ENCODE measurements at regions not wholly inside any gene's neighbourhood (a gene's known extent, or its start where the extent isn't known, plus 50 kb on each side); places are given as distances from the start of the nearest gene placed in this dataset.

DNA sequence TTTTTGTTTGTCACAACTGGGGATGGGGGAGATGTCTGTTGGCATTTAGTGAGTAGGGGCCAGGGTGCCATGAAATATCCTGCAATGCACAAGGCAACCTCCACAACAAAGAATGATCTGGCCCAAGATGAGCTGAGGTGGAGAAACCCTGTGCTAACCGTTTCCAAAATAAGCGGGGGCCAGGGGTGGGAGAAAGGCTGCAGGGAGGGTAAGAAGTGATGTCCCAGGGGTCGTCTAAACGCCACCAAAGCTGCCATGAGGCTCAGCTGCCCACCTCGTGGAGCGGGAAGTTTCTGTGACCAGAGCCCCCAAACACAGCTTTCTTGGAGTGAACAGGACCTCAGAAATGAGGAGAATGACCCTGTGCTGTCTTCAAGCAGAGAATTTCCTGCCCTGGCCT is 76.5 kb upstream of the CDH5 start:
- ATAC-seq (no peak), DNase-seq (ENCODE audit: low spot score) (peak; percentile 3)

DNA sequence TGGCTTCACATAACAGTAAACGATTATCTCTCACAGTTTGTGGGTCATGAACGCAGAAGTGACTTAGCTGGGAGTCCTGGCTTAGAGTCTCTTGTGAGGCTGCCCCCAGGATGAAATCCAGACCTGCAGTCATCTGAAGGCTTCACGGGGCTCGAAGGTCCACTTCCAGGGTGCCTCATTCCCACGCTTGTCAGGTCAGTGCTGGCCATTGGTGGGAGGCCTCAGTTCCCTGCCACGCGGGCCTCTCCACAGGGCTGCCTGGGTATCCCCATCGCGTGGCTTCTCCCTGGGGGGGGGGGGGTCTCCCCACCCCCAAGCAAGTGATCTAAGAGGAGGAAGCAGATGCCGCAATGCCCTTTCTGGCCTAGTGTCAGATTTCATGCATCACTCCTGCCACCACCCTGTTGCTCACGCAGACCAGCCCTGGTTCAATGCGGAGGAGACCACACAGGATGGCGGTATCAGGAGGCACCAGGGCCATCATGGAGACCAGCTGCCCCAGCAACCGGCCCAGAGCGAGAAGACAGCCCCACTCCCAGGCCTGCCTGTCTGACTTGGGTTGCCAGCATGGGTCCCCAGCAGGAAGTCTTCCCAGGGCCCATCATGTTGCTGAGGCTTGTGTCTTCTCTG is 77.3 kb upstream of the CDH5 start:
- ATAC-seq (no peak), DNase-seq (ENCODE audit: low spot score) (peak; percentile 28)

DNA sequence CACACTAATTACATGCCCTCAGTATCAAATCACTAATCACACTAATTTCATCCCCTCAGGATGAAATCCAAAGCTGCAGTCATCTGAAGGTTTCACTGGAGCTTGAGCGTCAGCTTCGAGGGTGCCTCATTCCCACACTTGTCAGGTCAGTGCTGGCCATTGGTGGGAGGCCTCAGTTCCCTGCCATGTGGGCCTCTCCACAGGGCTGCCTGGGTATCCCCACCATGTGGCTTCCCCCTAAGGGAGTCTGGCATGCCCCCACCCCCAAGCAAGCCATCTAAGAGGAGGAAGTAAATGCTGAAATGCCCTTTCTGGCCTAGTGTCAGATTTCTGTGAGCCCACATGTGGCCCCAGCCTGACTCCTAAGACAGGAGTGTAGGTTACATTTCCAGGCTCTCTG is 78.6 kb upstream of the CDH5 start:
- ATAC-seq, result no peak

DNA sequence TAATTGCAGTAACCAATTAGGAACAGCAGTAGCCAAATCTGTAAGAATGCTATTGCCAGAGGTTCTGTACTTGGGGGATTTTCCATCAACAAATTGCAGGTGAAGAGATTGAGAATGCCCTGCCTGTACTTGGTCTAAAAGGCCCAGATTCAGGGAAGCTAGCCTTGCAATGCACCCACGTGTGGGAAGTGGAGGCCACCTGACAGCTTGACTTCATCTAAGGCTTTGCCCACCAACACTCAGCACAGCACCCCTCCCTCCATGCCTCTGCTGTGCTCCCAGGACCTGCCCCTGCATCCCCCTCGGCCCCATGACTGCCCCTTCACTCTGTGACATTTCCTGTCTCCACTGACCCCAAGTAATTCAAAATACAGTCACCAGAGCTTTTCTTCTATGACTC is 79.1 kb upstream of the CDH5 start:
- ATAC-seq, result no peak
- peak; percentile 8 for DNase-seq (ENCODE audit: low spot score)

More for the DNA sequence above, 78.6 kb upstream of the CDH5 start:
- peak; percentile 30 for DNase-seq (ENCODE audit: low spot score)

DNA sequence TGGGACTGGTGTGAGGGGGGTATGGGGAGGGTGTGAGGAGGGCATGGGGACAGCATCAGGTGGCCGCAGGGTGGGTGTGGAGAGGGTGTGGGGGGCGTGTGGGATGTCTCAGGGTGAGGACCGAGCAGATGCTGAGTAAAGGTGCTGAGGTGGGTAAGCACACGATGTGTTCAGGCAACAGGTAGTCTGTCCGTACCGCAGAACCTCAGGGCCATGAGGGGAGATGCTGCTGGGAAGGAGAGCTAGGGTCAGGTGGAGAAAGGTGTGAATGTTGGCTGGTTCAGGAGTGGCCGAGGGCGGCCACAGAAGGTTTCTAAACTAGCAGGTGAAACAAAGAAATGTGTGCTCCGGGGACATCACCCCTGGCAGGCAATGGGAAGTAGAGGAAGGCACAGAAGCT is 80.0 kb upstream of the CDH5 start:
- peak; percentile 15 for DNase-seq (ENCODE audit: low spot score)
- ATAC-seq, result no peak

DNA sequence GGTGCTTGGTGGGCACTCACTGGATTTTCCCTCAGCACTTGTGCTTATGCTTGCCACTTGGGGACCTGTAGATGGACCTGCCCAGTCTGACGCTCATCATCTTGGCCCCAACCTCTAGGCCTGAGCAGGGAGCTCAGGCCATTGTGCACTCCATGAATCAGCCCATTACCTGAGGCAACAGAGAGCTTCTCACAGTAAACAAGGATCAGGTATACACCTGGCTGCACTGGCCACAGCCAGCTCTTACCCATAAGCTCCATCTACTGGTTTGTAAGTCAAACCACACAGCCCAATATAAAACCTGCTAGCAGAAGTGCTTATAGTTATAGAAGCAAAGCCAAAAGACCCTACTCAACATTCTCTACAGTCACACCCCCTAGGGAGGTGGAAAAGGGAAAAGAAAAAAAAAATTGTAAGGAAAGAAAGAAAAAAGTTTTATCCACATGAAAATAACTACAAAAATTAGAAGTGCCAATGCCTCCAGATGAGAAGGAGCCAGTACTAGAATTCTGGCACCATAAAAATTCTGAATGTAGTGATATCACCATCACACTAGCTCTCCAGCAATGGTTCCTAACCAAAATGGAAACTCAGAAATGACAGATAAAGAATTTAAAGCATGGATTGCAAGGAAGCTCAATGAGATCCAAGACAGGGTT is 87.8 kb upstream of the CDH5 start:
- no peak for DNase-seq (ENCODE audit: low spot score)
- ATAC-seq, result peak; percentile 29

DNA sequence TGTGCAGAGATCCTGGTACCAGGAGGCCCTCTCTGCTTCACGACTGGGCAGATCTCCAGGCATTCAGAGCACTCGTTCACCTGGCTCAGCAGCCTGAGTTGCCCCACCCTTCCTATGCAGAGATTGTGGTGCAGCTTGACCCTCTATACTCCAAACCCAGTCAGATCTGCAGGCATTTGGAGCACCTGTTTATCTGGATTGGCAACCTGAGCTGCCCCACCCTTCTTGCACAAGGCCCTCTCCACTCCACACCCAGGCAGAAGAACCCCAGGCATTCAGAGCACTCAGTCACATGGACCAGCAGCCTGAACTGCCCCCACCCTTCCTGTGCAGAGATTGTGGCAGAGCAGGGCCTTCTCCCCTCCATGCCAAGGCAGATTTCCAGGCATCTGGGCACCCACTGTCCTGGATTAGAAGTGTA is 88.4 kb upstream of the CDH5 start:
- no peak for ATAC-seq
- DNase-seq (ENCODE audit: low spot score), result peak; percentile 38

DNA sequence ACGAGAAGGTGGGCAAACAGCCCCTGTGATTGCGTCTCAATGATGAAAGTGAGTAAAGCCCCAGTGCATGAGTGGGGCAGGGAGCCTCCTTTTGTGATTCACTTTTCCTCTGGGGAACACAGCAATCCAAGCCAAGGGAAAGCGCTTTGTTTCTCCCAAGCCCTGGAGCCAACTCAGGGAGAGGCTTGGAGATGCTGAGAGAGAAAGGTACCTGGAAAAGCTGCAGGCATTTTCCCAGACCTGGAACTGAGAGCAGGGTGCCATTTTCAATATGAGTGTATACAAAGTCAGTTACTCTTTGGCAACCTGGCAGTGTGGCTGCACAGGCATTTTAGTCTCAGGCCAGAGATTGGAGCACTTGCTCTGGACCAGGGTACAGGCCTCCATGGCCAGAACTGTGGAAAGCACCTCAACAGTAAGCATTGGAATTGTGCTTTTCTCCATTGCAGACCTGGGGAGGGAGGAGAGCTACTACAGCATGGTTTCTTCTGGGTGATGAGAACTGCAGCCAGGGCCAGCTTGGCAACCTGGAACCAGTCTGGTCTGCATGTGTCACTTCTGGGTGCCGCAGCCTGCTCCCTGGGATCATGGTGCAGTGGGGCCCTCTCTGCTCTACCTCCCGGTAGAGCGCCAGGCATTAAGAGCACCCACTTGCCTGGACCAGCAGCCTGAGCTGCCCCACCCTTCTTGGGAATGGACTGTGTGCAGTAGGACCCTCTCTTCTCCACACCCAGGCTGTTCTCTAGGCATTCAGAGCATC is 89.0 kb upstream of the CDH5 start:
- DNase-seq (ENCODE audit: low spot score), result peak; percentile 37
- no peak for ATAC-seq

DNA sequence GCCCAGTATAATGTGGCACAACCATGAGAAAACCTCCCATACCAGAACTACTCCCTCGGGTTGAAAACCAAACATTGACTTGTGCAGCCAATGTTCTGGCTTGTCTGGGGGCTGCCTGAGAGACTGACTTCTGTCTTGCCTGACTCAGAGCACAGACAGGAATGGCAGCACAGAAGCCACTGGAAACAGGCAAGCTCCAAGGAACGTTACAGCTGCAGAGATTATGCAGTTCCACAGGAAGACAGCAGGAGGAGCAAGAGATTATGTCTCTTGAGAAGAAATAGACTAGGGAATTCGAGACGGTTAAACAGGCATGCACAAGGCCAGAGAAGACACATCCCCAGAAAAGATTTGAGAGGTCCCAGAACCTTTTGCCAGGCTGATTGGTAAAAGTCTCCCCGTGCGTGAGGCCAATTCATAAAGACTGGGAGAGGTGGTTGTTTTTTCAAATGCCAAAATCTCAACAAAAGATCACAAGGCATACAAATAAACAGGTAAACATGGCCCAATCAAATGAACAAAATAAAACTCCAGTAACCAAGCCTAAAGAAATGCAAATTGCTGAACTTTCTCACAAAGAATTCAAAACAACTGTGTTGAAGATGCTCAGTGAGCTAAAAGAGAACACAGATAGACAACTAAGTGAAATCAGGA is 90.6 kb upstream of the CDH5 start:
- ATAC-seq, result peak; percentile 90

DNA sequence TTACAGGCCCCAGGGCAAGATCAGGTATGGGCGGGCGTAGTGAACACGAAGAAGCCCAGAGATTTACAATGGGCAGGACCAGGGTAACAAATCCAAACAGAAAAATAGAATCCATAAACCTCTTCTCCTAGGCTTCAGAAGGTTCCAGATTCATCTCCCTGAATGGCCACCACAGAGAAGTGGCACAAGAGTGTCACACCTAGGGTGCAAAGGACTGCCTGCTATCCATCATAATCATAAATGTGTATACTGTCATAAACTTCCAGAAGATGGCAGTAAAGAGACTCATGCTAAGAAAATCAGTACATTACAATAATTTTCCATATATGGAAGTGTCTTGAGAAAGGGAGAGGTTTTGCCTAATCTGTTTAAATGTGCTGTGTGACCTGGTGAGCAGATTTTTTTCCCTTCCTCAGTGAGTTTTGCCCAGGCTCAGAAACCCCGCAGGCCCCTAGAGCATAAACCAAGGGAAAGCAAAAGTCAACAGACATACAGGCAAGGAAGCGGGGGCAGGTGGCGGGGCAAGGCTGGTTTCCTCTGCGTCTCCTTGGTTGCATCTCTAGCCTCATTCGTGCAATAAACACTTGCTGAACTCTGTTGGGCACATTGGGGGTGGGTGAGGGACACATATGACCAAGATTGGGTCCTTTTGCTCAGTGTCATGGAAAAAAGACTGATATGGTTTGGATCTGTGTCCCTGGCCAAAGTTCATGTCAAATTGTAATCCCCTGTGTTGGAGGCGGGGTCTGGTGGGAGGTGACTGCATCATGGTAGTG is 92.0 kb upstream of the CDH5 start:
- peak; percentile 29 for ATAC-seq
- peak; percentile 18 for DNase-seq (ENCODE audit: low spot score)

More for the DNA sequence above, 90.6 kb upstream of the CDH5 start:
- peak; percentile 49 for DNase-seq (ENCODE audit: low spot score)

DNA sequence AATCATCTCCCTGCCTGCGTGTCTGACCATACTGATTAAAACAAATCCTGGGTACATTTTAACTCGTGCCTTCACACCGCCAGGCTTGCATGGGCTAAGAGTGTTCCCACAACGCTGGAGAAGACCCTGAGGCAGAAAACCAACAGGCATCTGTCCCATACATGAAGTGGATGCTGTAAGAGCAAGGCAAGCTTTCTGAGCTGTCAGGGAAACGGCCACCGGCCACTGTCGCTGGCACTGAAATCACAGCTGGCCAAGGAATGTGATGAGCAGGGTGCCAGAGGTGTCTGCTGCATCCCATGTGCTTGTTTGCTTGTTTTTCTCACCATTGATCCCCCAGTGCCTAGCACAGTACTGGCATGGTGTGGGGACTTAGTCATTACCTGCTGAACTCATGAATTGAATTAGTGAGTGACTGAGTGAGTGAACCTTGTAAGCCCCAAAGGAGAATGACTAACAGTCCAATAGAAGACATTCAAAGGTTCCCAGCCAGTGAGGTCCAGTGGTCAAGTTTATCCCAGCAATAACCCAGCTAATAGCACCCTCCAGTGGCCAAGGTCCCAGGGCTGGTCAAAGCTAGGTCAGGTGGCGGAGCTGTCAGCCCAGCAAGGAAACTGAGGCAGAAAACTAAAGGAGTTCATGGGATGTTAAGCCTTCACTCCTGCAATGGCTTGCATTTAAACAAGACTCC is 92.7 kb upstream of the CDH5 start:
- peak; percentile 28 for DNase-seq (ENCODE audit: low spot score)

DNA sequence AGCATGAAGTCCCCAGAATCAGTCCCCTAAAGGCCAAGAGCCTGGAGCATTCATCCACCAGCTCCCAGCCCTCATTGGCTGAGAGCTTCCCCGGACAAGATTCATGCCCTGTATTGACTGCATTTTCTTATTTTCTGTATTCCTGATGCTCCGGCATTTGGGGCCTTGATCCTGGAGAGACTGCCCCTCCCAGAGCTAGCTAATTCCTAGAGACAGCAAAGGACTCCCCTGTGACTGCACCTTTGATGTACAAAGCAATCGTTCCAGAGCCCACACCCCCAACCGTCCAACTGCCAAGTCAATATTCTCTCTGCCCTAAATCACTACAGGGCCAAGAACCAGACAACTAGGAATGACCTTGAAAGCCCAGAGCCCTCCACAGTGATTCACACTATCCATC is 93.4 kb upstream of the CDH5 start:
- DNase-seq (ENCODE audit: low spot score), result peak; percentile 10
- ATAC-seq, result no peak

More for the DNA sequence above, 92.7 kb upstream of the CDH5 start:
- no peak for ATAC-seq

DNA sequence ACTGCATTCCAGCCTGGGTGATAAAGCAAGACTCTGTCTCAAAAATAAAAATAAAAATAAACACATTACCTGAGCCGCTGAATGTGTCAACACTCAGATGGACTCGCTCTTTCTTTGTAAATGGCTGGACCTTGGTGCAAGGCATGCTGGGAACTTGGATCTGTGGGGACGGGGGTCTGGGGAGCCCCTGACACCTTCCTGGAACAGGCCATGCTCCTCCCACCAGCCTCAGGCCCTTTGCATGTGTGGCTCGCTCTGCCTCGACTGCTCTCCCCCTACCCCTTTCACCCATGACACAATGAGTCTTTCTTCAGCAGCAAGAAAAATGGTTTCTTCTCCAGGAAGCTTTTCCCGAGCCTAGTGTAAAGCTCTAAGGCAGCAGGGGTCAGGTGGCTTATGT is 94.0 kb upstream of the CDH5 start:
- DNase-seq (ENCODE audit: low spot score) (no peak), ATAC-seq (no peak)

DNA sequence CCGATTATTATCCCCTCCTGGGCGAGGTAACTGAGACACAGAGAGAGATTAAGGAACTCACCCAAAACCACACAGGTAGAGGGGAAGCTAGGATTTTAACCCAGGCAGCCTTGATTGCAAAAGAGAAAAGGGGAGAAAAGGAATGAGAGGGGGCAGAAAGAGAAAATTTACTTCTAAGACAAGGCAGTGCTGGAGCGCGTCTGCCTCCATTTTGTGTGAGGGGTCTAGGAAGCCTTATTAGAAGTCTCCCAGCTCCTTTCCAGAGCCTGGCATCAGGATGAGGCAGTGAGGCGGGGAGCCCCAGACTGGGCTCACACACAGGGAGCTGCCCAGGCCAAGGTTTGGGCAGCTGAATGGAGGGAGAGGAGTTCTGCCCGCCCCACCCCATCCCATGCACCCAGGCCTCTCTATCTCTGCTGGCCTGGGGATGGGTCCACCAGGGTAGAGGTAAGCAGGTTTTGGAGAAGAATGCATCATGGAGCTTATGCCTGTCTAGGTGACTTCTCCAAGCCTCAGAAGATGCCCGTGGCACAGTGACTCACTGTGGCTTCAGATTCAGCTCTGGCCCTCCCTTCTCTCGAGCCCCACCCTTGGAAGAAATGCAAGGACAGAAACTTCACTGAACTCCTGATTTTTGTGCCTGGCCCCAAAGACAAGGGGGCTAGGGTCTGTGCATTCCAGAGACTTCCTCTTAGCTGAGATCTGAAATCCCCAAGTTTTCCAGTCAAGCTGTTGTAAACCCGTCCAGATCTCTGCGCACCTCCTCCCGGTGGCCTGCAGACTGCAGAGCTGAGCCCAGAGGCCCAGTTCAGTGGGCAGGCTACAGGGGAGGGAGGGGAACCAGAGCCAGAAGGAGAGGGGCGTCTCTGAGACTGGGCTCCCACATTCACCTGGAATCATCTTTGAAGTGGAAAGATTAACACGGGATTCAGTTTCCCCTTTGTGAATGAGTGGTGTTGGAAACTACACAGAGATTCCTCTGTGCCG is 95.1 kb upstream of the CDH5 start:
- ATAC-seq (no peak), DNase-seq (ENCODE audit: low spot score) (peak; percentile 30)

DNA sequence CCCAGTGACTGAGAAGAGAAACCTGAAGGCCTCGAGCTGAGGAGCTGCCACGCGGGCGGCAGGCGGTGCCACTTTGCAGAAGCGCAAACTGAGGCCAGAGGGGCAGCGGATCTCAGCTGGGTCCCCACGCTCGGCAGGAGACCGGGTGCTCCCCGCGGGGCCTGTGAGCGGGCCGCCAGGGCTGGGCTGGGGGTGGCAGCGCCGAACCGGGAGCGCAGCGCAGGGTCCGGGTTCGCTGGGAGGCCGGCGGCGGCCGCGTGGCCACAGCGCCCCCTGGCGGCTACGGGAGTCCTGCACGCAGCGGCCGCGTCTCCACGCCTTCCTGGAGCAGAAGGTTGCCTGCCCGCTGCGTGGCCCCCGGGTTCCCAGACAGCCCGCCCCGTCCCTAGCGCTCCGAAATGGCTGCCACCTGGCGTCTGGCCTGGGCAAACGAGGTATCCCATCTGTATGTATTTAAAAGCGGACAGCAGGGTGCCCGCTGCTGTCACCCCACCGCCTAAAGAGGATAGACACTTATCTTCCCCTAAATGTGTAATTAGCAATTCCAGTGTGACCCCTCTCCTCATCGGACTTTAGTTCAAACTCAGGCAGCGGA is 96.1 kb upstream of the CDH5 start:
- peak; percentile 65 for DNase-seq (ENCODE audit: low spot score)
- ATAC-seq, result peak; percentile 95

DNA sequence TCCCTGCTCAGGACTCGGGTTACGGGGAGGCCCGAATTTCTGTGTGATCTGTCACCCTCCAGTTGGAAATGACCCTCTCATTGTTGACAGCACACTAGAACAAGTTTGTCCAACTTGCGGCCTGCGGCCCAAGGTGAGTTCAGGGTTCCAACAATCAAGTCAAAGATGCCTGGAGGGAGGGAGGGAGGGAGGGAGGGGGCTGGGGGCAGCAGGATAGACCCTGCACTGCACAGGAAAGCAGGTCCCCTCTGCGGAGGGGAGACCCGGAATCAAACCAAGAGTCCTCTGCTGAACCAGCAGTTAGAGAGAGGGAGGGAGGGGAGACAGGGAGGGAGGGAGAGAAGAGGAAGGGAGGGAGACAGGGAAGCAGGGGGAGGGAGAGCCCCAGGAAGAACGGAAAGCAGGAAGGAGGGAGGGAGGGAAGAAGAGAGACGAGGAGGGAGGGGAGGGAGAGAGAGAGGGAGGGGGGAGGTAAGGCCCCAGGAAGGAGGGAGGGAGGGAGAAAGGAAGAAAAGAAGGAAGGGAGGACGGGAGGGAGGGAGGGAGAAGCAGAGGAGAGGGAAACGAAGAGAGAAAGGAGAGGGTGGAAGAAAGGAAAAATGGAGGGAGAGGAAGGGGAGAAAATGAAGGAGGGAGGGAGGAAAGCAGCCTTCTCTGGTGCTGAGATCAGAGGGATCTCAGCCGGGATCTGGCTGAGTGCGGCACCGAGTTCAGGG is 96.7 kb upstream of the CDH5 start:
- ATAC-seq (no peak), DNase-seq (ENCODE audit: low spot score) (peak; percentile 33)

DNA sequence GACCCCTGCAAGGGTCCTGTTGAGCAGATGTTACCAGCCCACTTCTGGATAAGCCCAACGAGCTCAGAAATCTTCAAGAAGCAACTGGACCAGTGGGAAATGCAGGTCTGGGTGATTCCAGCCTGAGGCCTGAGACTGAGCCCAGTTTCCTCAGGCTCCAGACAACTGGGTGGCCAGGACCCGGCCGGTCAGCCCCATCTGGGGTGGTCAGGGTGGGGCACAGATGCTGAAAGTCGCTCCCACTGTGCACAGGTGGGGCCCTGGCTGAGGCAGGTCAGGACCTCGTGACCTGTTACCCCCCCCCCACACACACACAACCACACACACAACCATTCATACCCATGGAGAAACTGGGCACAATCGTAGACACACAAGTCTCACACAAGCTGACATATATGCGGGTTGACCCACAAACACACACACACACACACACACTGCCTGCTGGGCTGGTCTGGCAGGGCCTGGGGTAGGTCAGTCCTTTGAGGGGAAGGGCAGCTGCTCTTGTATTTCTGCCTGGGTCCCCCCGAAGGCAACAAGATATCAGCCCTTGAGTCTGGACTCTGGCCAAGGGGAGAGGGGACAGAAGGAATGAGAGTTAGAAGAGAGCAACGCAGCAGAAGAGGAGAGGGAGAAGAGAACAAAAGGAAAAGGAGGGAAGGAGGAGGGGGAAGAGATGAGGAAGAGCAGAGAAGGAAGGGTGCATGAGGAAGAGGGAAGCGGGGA is 99.0 kb upstream of the CDH5 start:
- no peak for ATAC-seq
- peak; percentile 30 for DNase-seq (ENCODE audit: low spot score)

Data from left lobe of liver (tissue), 2 donors.